Hepatocyte (in vitro differentiated cells): ENCODE measurements at regions not wholly inside any gene's neighbourhood (a gene's known extent, or its start where the extent isn't known, plus 50 kb on each side); places are given as distances from the start of the nearest gene placed in this dataset.

Experiments
- DNase-seq: peaks from one replicate; pipeline ENCODE4 v3.0.0-alpha.2; 2016; ENCODE audit warnings: low spot score
- H2AFZ ChIP-seq: fragments of 200-600 bp; sonication (generic); 2 replicates; pipeline ENCODE4 v1.6.0; 2016; ENCODE audit warnings: antibody characterized with exemption, mild to moderate bottlenecking
- H3K27ac ChIP-seq: fragments of 200-600 bp; sonication (generic); 2 replicates; pipeline ENCODE4 v1.5.1; 2016; ENCODE audit warnings: mild to moderate bottlenecking
- H3K27me3 ChIP-seq: fragments of 200-600 bp; sonication (generic); 2 replicates; pipeline ENCODE4 v1.6.1; 2016
- H3K36me3 ChIP-seq: fragments of 200-600 bp; sonication (generic); replicated peaks from 2 replicates; pipeline ENCODE4 v1.5.1; 2016; ENCODE audit warnings: low read depth; ENCODE audit not compliant: insufficient read depth
- H3K4me1 ChIP-seq: fragments of 200-600 bp; sonication (generic); 2 replicates; pipeline ENCODE4 v1.5.1; 2016; ENCODE audit warnings: mild to moderate bottlenecking, moderate library complexity; ENCODE audit not compliant: insufficient read depth
- H3K4me2 ChIP-seq: fragments of 200-600 bp; sonication (generic); 2 replicates; pipeline ENCODE4 v1.6.0; 2016
- H3K4me3 ChIP-seq: fragments of 200-600 bp; sonication (generic); 2 replicates; pipeline ENCODE4 v1.5.1; 2016; ENCODE audit warnings: mild to moderate bottlenecking
- H3K79me2 ChIP-seq: fragments of 200-600 bp; sonication (generic); 2 replicates; pipeline ENCODE4 v1.6.0; 2017; ENCODE audit warnings: mild to moderate bottlenecking
- H3K9me2 ChIP-seq: fragments of 200-600 bp; sonication (generic); replicated peaks from 2 replicates; pipeline ENCODE4 v1.6.0; 2017; ENCODE audit warnings: mild to moderate bottlenecking; ENCODE audit not compliant: insufficient read depth
- H3K9me3 ChIP-seq: fragments of 200-600 bp; sonication (generic); 2 replicates; pipeline ENCODE4 v1.5.1; 2016; ENCODE audit warnings: low read depth, mild to moderate bottlenecking
- H4K20me1 ChIP-seq: fragments of 200-600 bp; sonication (generic); 2 replicates; pipeline ENCODE4 v1.6.0; 2016; ENCODE audit warnings: mild to moderate bottlenecking; ENCODE audit not compliant: insufficient read depth, poor library complexity, severe bottlenecking
- CTCF ChIP-seq: fragments of 200-600 bp; sonication (generic); IDR thresholded peaks from 2 replicates; pipeline ENCODE4 v1.5.1; 2016; ENCODE audit warnings: antibody characterized with exemption, mild to moderate bottlenecking; ENCODE audit not compliant: poor library complexity
- EZH2 ChIP-seq: fragments of 200-600 bp; sonication (generic); IDR thresholded peaks from 2 replicates; pipeline ENCODE4 v1.6.1; 2016; ENCODE audit warnings: antibody characterized with exemption, mild to moderate bottlenecking, borderline replicate concordance
- EZH2phosphoT487 ChIP-seq: fragments of 200-600 bp; sonication (generic); IDR thresholded peaks from one replicate; pipeline ENCODE4 v1.6.1; 2018; ENCODE audit warnings: antibody characterized with exemption, mild to moderate bottlenecking, low read depth, moderate library complexity; ENCODE audit not compliant: unreplicated experiment, severe bottlenecking
- WGBS: methylation state at CpG from one replicate; pipeline ENCODE4 v1.1.6; 2016; ENCODE audit warnings: low lambda C conversion rate; ENCODE audit errors: missing lambda C conversion rate; 5-methylcytosine and 5-hydroxymethylcytosine counted together

DNA sequence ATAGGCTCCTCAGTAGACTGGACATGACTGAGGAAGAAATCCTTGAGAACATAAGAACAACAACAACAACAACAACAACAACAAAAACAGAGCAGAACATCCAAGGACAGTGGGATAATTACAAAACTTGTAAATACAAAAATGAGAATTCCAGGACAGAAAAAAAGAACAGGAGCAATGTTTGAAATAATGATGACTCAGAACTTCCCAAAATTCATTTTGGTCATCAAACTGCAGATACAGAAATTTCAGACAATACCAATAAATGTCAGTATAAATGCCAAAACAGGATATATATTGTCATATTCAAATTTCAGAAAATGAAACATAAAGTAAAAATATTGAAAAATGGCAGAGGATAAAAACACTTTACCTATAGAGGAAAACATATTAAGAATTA lies 259.0 kb downstream of the TRIM36 start:
- TF ChIP-seq EZH2 (no peak), EZH2phosphoT487 (no peak), CTCF (no peak)
- Histone ChIP-seq H3K27ac (no peak overlapping the region), H3K9me2 (no peaks in the 10 kb centered on the region), H3K4me2 (no peak overlapping the region), H3K79me2 (no peaks in the 10 kb centered on the region), H3K4me1 (no peaks in the 10 kb centered on the region), H3K9me3 (no peaks in the 10 kb centered on the region), H3K4me3 (no peak overlapping the region), H4K20me1 (no peaks in the 10 kb centered on the region), H3K36me3 (no peaks in the 10 kb centered on the region), H3K27me3 (no peaks in the 10 kb centered on the region), H2AFZ (no peak overlapping the region)
- no peak for DNase-seq

GRCh38 chr5:114909424-114909823 lies 260.3 kb downstream of the TRIM36 start:
- H2AFZ ChIP-seq: no peak overlapping the region
- 96% methylated on average over 2 of the region's 2 CpGs for WGBS
- no peak for TF ChIP-seq EZH2phosphoT487
- TF ChIP-seq CTCF: no peak
- no peak for TF ChIP-seq EZH2

DNA sequence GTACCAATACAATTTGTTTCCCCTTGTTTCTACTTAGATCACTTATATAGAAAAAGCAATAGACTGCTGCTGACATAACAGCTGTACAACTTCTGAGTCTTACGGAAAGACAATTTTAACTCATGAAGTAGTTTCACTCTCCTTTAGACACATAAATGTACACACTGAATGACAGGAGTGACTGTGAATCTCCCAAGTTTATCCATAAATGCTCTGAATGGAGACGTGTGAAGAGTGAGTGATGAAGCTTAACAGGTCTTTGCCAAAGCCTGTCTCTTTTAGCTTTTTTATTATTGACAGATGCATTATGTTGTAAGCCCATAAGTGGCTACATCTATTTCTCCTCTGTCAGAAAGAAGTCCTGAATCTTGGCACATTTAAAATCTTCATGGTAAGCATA lies 265.9 kb downstream of the TRIM36 start:
- no peak for DNase-seq
- 74% methylated on average over 2 of the region's 2 CpGs for WGBS
- Histone ChIP-seq H3K9me2 (no peaks in the 10 kb centered on the region), H3K27ac (no peak overlapping the region), H3K79me2 (no peaks in the 10 kb centered on the region), H3K9me3 (no peaks in the 10 kb centered on the region), H3K36me3 (no peaks in the 10 kb centered on the region), H3K4me2 (no peak overlapping the region), H2AFZ (no peak overlapping the region), H3K4me3 (no peak overlapping the region), H3K4me1 (no peaks in the 10 kb centered on the region), H4K20me1 (no peaks in the 10 kb centered on the region), H3K27me3 (no peaks in the 10 kb centered on the region)
- TF ChIP-seq EZH2phosphoT487 (no peak), EZH2 (no peak), CTCF (no peak)

More at GRCh38 chr5:114909424-114909823, 260.3 kb downstream of the TRIM36 start:
- Histone ChIP-seq H3K4me3 (no peak overlapping the region), H3K36me3 (no peaks in the 10 kb centered on the region), H3K27ac (no peak overlapping the region), H3K9me2 (no peaks in the 10 kb centered on the region), H4K20me1 (no peaks in the 10 kb centered on the region), H3K27me3 (no peaks in the 10 kb centered on the region), H3K4me1 (no peaks in the 10 kb centered on the region), H3K9me3 (no peaks in the 10 kb centered on the region), H3K4me2 (no peak overlapping the region), H3K79me2 (no peaks in the 10 kb centered on the region)
- no peak for DNase-seq

DNA sequence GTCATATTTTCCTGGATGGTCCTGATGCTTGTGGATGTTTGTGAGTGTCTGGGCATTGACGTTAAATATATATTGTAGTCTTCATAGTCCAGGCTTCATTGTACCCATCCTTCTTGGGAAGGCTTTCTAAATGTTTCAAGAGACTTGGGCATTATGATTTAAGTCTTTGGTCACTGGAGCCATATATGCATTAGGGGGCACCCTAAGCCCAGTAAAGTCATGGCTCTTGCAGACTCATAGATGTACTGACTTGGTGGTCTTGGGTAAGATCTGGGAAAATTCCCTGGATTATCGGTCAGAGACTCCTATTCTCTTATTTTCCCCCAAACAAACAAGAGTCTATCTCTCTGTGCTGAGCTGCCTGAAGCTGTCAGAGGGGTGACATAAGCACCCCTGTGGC lies 271.1 kb downstream of the TRIM36 start:
- Histone ChIP-seq H3K9me3 (no peaks in the 10 kb centered on the region), H3K4me3 (no peak overlapping the region), H3K27ac (no peak overlapping the region), H3K79me2 (no peaks in the 10 kb centered on the region), H3K4me1 (no peaks in the 10 kb centered on the region), H2AFZ (no peak overlapping the region), H3K4me2 (no peak overlapping the region), H4K20me1 (no peaks in the 10 kb centered on the region), H3K9me2 (no peaks in the 10 kb centered on the region), H3K27me3 (no peaks in the 10 kb centered on the region), H3K36me3 (no peaks in the 10 kb centered on the region)
- DNase-seq: no peak
- WGBS: 85% methylated on average over 2 of the region's 2 CpGs
- TF ChIP-seq CTCF (no peak), EZH2phosphoT487 (no peak), EZH2 (no peak)
